Activated naive CD4-positive, alpha-beta T cell treated with anti-CD3 and anti-CD28 coated beads for 36 hours (primary cell): ENCODE measurements at regions not wholly inside any gene's neighbourhood (a gene's known extent, or its start where the extent isn't known, plus 50 kb on each side); places are given as distances from the start of the nearest gene placed in this dataset.
A peak's percentile ranks its signal among the peaks of the same experiment; 100 is the strongest.

ENCODE experiments used
- CTCF ChIA-PET: fragments of 350-600 bp; sonication (Branson Sonifier 250); formaldehyde crosslinking; loops from one replicate; lab custom pipeline; 2021; ENCODE audit warnings: antibody characterized with exemption; lab: Charles Lee
- DNase-seq: peaks from one replicate; pipeline ENCODE4 v3.0.0-alpha.2; 2020
- H3K27ac Mint-ChIP-seq: one replicate; pipeline ENCODE4 v1.8.0; 2021; ENCODE audit warnings: mild to moderate bottlenecking, mixed read lengths
- H3K27me3 Mint-ChIP-seq: one replicate; pipeline ENCODE4 v1.8.0; 2021; ENCODE audit warnings: low read depth, mixed read lengths
- H3K36me3 Mint-ChIP-seq: one replicate; pipeline ENCODE4 v1.8.0; 2021; ENCODE audit warnings: low read depth, mixed read lengths
- H3K4me1 Mint-ChIP-seq: one replicate; pipeline ENCODE4 v1.8.0; 2021; ENCODE audit warnings: low read depth, mixed read lengths
- H3K4me3 Mint-ChIP-seq: one replicate; pipeline ENCODE4 v1.8.0; 2021; ENCODE audit warnings: mild to moderate bottlenecking, moderate library complexity, mixed read lengths
- H3K9me3 Mint-ChIP-seq: one replicate; pipeline ENCODE4 v1.8.0; 2021; ENCODE audit warnings: mixed read lengths
- intact Hi-C: fragments of 100-400 bp; cut with micrococcal nuclease; formaldehyde crosslinking; loops from one replicate; pipeline ENCODE4 v1.15.1; 2023

GRCh38 chr2:190786404-190787166 lies 94.0 kb upstream of the GLS start:
- intact Hi-C loops = no loop called here

GRCh38 chr2:190787743-190788235 lies 92.8 kb upstream of the GLS start:
- peaks cover 2% of the 10 kb centered on the region for H3K9me3 Mint-ChIP-seq

More at GRCh38 chr2:190786404-190787166, 94.0 kb upstream of the GLS start:
- Mint-ChIP-seq H3K27me3 (no peaks in the 10 kb centered on the region), H3K36me3 (no peaks in the 10 kb centered on the region), H3K27ac (no peak overlapping the region), H3K9me3 (peaks cover 2% of the 10 kb centered on the region), H3K4me1 (peaks cover 43% of the 10 kb centered on the region), H3K4me3 (no peak overlapping the region)
- CTCF ChIA-PET = interaction anchor here (0.7 kb wide), 1 partner anchor 153 kb away, joined by 3 read pairs; no protein-coding TSS in a partner anchor
- no peak for DNase-seq

GRCh38 chr2:190789074-190790004 lies 91.3 kb upstream of the GLS start:
- intact Hi-C loops = no loop called here
- Mint-ChIP-seq H3K9me3 (no peaks in the 10 kb centered on the region), H3K27me3 (no peaks in the 10 kb centered on the region), H3K4me1 (peaks cover 52% of the 10 kb centered on the region), H3K4me3 (no peak overlapping the region), H3K36me3 (no peaks in the 10 kb centered on the region), H3K27ac (no peak overlapping the region)
- DNase-seq = no peak
- CTCF ChIA-PET = interaction anchor here (0.9 to 1.3 kb wide), 3 partner anchors 9 to 56 kb away, joined by 3 to 4 read pairs (median 3); no protein-coding TSS in a partner anchor

More at GRCh38 chr2:190787743-190788235, 92.8 kb upstream of the GLS start:
- Mint-ChIP-seq H3K27me3 (no peaks in the 10 kb centered on the region), H3K27ac (no peak overlapping the region), H3K4me1 (peaks cover 44% of the 10 kb centered on the region), H3K4me3 (no peak overlapping the region), H3K36me3 (no peaks in the 10 kb centered on the region)
- no peak for DNase-seq
- intact Hi-C loops = no loop called here
- CTCF ChIA-PET = interaction anchor here (1.3 kb wide), 2 partner anchors 8 to 14 kb away, joined by 3 read pairs; no protein-coding TSS in a partner anchor

- Mint-ChIP-seq H3K27me3 (no peaks in the 10 kb centered on the region), H3K9me3 (no peaks in the 10 kb centered on the region), H3K4me3 (no peak overlapping the region), H3K4me1 (peaks cover 55% of the 10 kb centered on the region), H3K36me3 (no peaks in the 10 kb centered on the region), H3K27ac (peak overlapping the region; percentile 83)
- intact Hi-C loops = no loop called here
- CTCF ChIA-PET = interaction anchor here (0.8 to 4.1 kb wide), 4 partner anchors 8 to 27 kb away, joined by 3 to 27 read pairs (median 6); no protein-coding TSS in a partner anchor
- peak; percentile 67 for DNase-seq
These were observed 89.2 kb upstream of the GLS start for GRCh38 chr2:190791347-190791975.

- Mint-ChIP-seq H3K36me3 (no peaks in the 10 kb centered on the region), H3K27me3 (no peaks in the 10 kb centered on the region), H3K4me3 (no peak overlapping the region), H3K4me1 (peaks cover 51% of the 10 kb centered on the region), H3K27ac (peak overlapping the region; percentile 83), H3K9me3 (no peaks in the 10 kb centered on the region)
- no peak for DNase-seq
- CTCF ChIA-PET = interaction anchor here (0.7 to 4.1 kb wide), 4 partner anchors 8 to 58 kb away, joined by 3 to 27 read pairs (median 8); no protein-coding TSS in a partner anchor
- intact Hi-C loops = loop anchor here (2.0 kb wide), 2 partner anchors 91 to 231 kb away; no protein-coding TSS in a partner anchor
These were observed 88.5 kb upstream of the GLS start for GRCh38 chr2:190791976-190792575.

- H3K4me1 Mint-ChIP-seq = peaks cover 51% of the 10 kb centered on the region
These were observed 87.4 kb upstream of the GLS start for GRCh38 chr2:190792956-190793888.

GRCh38 chr2:190794377-190794776 lies 86.2 kb upstream of the GLS start:
- intact Hi-C loops = no loop called here
- H3K9me3 Mint-ChIP-seq = no peaks in the 10 kb centered on the region
- CTCF ChIA-PET = interaction anchor here (0.6 to 4.1 kb wide), 8 partner anchors 11 to 451 kb away, joined by 3 to 27 read pairs (median 4); partner anchors contain the start of gene INPP1
- peak overlapping the region; percentile 11 for H3K27ac Mint-ChIP-seq
- H3K4me1 Mint-ChIP-seq = peaks cover 51% of the 10 kb centered on the region
- no peaks in the 10 kb centered on the region for H3K27me3 Mint-ChIP-seq
- DNase-seq = peak; percentile 24
- no peak overlapping the region for H3K4me3 Mint-ChIP-seq
- H3K36me3 Mint-ChIP-seq = no peaks in the 10 kb centered on the region

More at GRCh38 chr2:190792956-190793888, 87.4 kb upstream of the GLS start:
- peak; percentile 27 for DNase-seq
- CTCF ChIA-PET = interaction anchor here (0.7 to 4.1 kb wide), 10 partner anchors 8 to 450 kb away, joined by 3 to 27 read pairs (median 4); partner anchors contain the start of gene INPP1
- intact Hi-C loops = loop anchor here (1.0 to 2.0 kb wide), 6 partner anchors 10 to 230 kb away; no protein-coding TSS in a partner anchor
- Mint-ChIP-seq H3K36me3 (no peaks in the 10 kb centered on the region), H3K27ac (peak overlapping the region; percentile 83), H3K4me3 (no peak overlapping the region), H3K27me3 (no peaks in the 10 kb centered on the region), H3K9me3 (no peaks in the 10 kb centered on the region)

- DNase-seq = no peak
- Mint-ChIP-seq H3K4me3 (no peak overlapping the region), H3K36me3 (no peaks in the 10 kb centered on the region), H3K4me1 (peaks cover 49% of the 10 kb centered on the region), H3K27ac (peak overlapping the region; percentile 11), H3K27me3 (no peaks in the 10 kb centered on the region), H3K9me3 (no peaks in the 10 kb centered on the region)
- intact Hi-C loops = no loop called here
- CTCF ChIA-PET = interaction anchor here (0.6 to 4.1 kb wide), 6 partner anchors 11 to 451 kb away, joined by 3 to 27 read pairs (median 5); partner anchors contain the start of gene INPP1
These were observed 85.8 kb upstream of the GLS start for GRCh38 chr2:190794790-190795189.

GRCh38 chr2:190795686-190796085 lies 84.9 kb upstream of the GLS start:
- Mint-ChIP-seq H3K4me3 (no peak overlapping the region), H3K9me3 (no peaks in the 10 kb centered on the region), H3K27ac (no peak overlapping the region), H3K4me1 (peaks cover 42% of the 10 kb centered on the region), H3K27me3 (no peaks in the 10 kb centered on the region), H3K36me3 (no peaks in the 10 kb centered on the region)
- DNase-seq = no peak
- intact Hi-C loops = no loop called here
- CTCF ChIA-PET = interaction anchor here (1.4 to 4.1 kb wide), 2 partner anchors 12 to 15 kb away, joined by 6 to 27 read pairs; no protein-coding TSS in a partner anchor

GRCh38 chr2:190799999-190800398 lies 80.6 kb upstream of the GLS start:
- no peaks in the 10 kb centered on the region for H3K36me3 Mint-ChIP-seq
- no peak overlapping the region for H3K27ac Mint-ChIP-seq
- no peak overlapping the region for H3K4me3 Mint-ChIP-seq
- DNase-seq = no peak
- intact Hi-C loops = no loop called here
- H3K9me3 Mint-ChIP-seq = no peaks in the 10 kb centered on the region
- peaks cover 5% of the 10 kb centered on the region for H3K4me1 Mint-ChIP-seq
- CTCF ChIA-PET = interaction anchor here (1.0 kb wide), 1 partner anchor 18 kb away, joined by 3 read pairs; no protein-coding TSS in a partner anchor
- H3K27me3 Mint-ChIP-seq = no peaks in the 10 kb centered on the region
